DMS 273 (cell line): ENCODE measurements at regions not wholly inside any gene's neighbourhood (a gene's known extent, or its start where the extent isn't known, plus 50 kb on each side); places are given as distances from the start of the nearest gene placed in this dataset.
"Not testable (repeated sequence)": the region's sequence is repeated elsewhere in the genome, so short reads cannot be mapped to it uniquely, and the experiment has no call there.

Experiments
- DNase-seq: peaks from one replicate; lab custom pipeline; 2025; ENCODE audit not compliant: unreplicated experiment; lab: John Stamatoyannopoulos, UW

DNA sequence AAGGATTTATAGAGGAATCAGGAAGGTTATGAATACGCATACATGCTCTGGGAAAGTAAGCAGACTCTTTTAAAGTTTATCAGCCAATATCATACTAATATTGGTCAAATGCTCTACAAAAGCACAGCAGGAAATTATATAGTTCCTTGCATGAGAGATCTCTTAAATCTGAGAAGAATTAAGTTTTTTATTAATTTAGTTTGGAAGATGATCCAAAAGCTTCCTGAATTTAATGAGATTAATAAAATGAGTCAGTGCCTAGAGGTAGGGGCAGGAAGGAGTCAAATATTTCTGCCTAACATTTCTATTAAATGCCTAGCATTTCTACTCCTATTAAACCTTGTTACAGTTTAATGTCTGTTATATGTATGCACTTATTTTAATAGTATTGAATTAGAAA, 1608.2 kb downstream of the GRIK2 start:
- no peak for DNase-seq

DNA sequence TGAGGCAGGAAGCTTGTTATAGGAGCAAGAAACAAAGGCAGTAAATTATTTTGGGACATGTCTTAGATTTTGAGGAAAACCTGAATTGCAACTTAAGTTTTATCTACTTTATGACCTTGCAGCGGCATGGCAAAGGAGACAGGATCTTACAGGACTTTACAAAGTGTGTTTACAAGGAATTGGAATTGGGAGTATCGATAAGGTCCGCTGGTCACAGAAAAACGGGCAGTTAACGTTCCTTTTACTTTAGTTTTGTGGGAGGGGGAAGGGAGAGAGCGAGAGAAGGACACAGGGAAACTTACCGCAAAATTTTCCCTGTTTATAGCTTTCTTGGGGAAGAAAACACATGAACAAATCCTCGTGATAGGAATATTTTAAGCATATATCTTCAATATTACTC, 1607.2 kb downstream of the GRIK2 start:
- no peak for DNase-seq

DNA sequence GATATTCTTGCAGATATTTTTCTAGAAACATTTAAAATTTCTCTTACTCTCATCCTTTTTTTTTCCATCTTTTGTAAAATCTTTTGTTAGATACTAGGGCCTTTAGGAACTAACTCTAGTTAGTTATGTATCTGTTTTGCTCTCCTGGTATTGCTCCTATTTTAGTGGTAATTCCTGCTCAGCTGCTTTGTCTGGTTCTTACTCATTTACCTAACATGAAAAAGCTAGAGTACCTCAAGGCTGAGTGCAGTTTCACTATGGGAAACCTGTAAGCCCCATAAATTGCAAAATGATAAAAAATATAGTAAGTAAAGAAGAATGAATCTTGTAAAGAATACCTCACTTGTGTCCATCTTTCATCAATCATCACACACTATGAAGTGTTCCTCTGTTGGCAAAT, 1602.0 kb downstream of the GRIK2 start:
- no peak for DNase-seq

DNA sequence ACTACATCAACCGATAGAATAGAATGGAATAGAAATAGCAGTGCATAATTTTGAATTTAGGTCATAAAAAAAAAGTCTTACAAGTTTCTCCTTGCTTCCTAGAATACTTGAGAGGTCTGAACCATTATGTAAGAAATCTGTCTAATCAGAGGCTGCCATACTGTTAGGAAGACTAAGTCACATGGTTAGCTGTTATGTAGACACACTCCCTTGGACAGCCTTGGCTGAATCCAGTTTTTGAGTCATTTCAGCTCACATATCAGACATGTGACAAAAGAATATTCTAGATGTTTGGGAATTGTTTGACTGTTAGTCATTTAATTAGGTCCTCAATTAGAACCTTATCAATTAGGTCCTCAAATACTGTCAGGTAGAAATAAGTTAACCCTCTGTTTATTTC, 1601.4 kb downstream of the GRIK2 start:
- no peak for DNase-seq

DNA sequence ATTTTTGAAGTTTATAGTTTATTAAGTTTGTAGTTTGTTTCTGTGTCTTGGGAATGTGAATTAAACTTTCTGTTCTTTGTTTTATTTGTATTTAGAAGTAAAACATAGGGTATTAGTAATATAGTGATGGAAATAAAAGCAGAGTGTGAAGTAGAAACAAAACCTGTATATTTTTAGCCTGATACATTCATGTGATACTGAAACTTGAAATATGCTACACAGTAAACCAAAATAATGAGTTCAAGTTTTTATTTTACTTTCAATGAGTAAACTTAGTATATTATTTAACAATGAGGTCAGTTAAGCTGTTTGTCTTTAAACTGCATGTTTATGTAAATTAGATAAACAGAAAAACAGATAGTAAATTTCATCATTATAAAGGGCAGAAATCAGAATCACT, 1592.6 kb downstream of the GRIK2 start:
- no peak for DNase-seq

DNA sequence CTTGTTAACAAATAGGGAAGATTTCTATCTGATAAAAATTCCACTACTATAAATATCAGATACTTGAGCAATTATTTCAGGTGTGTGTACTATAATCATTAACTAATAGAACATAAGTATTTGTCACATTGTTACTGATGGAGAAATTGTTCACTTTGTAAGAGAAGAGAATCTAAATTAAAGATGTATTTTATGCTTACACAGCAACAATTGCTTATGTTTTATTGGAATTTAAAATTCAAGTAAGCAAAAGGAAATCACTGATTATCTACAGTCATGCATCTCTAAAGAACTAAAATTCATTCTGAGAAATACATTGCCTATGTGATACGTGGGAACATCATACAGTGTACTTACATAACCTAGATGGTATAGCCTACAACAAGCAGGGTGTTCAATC, 1590.8 kb downstream of the GRIK2 start:
- DNase-seq: no peak

DNA sequence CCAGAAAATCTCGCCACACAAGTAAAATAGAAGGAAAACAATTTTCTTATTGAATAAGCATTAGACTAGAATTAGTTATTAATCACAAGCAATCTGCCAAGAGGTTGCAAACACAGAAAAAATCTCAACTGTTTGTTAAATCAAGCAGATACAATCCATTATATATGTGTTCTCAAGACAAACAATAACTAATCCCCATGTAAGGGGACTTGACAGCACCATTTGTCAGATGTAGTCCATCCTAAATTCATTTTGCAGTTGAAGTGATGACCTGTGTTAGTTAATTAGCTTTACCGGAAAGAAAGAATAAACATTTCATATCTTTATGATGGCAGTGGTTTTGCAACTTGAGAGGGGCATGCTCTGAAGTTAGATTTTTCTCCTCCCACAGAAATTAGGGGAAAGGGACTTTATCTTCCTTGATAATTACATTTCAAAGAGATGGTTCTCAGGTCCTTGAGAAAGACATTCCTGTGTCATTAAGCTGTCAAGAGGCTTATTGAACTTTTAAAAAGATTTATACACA, 1588.0 kb downstream of the GRIK2 start:
- no peak for DNase-seq

DNA sequence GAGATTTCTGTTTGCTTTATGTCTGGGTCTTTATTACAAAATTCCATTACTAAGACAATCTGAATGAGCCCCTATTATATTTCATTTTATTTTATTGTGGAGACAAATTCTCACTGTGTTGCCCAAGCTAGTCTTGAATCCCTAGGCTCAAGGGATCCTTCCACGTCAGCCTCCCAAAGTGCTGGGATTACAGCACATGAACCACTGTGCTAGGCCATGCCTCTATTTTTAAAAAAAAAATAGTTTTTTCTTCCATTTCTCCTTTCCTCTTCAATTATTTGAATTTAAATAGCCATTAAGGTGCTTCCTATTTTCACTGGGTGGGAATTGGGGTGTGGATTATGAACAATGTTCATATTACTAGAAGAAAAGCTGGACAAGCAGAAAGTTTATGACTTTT, 1587.4 kb downstream of the GRIK2 start:
- no peak for DNase-seq

DNA sequence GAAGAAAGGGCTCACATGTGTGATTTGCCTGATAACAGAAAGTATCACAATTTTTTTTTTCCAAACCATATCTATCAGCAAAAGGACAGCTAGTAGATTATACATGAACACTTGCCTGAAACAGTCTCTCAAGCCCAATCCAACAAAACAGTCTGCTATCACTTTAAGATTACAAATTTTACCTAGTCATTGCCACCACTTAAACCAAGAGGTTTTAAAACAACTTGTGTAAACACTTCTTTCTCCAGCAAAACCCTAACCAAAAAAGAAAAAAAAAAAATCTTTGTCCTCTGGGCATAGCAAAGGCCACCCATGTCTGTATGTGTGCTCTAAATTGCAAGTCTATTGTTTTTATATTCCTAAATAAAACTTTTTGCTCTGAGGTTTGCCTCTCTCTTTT, 1568.4 kb downstream of the GRIK2 start:
- no peak for DNase-seq

DNA sequence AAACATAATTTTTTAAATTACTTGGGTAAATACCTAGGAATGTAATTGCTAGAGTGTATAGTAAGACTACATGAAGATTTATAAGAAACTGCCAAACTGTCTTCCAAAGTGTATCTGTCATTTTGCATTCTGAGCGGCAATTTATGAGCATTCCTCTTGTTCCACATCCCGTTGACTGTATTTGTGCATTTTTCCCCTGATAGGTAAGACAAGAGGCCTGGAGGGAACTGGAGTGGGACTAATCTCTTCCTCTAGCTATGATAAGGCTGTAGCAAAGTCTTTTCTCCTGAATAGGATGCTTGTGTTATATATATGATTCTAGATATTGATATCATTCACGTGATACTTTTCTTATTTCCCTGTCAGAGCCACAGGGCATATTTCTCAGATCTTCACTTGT, 1557.5 kb downstream of the GRIK2 start:
- no peak for DNase-seq

DNA sequence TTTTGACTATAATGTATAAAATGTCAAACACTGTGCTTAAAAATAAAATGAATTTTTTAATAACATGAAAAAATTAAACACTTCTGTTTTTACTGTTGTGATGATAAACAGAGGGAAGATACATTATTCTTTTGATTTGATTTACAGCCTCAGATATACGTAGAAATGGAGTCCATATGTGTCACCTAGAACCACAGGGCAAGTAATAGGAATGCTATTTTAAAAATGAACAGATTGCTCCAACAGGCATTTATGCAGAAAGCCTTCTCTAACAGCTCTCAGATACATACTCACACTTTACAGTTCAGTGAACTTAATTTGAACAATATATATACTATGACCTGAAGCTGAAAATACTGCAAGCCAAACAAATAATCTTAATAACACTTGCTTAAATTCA, 1551.0 kb downstream of the GRIK2 start:
- DNase-seq: no peak

DNA sequence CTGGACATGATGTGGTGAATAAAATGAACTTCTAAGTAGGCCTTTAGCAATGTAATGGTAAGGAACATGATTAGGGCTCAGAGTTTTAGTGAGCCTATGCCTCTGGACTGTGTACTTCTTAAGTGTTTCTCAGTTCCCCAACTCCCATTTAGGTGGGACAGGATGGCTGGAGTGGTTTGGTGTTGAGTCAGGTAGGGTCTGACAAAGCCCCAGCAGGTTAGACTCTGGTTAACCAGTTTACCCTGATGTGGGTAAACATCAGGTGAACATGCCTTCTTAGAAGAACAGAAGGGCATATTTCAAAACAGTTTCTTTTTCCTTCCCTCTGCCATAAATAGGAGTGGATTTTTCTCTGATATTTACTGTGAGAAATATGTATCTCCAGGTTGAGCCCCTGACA, 1548.7 kb downstream of the GRIK2 start:
- no peak for DNase-seq

DNA sequence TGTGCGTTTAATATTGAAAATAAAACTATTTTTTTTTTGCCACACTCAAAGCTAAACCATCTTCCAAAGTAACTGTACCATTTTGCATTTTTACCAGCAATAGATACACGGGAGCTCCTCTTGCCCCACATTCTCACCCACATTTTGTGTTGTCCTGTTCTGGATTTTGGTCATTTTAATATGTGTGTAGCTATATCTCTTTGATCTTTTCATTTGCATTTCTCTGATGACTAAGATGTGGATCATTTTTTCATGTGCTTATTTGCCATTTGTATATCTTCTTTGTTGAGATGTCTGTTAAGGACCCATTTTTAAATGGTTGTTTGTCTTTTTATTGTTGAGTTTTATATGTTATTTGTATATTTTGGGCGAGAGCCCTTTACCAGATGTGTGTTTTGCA, 1543.5 kb downstream of the GRIK2 start:
- DNase-seq: no peak

DNA sequence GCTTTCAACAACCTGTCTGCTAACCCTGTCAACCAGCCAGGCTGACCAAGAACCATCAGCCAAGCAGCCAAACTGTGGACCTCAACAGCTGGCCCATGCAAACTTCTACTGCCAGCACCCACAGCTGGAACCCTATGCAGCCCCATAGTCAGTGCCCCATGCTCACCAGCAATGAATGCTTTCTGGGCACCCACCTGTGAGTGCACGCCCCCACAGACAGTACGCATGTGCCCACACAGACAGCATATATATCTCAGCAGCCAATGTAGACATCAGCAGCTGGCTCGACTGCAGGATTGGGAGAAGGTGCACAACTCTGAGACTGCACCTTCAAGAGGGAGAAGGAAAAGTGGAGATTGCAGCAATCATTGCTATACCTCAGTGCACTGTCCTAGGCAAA, 1534.6 kb downstream of the GRIK2 start:
- no peak for DNase-seq

DNA sequence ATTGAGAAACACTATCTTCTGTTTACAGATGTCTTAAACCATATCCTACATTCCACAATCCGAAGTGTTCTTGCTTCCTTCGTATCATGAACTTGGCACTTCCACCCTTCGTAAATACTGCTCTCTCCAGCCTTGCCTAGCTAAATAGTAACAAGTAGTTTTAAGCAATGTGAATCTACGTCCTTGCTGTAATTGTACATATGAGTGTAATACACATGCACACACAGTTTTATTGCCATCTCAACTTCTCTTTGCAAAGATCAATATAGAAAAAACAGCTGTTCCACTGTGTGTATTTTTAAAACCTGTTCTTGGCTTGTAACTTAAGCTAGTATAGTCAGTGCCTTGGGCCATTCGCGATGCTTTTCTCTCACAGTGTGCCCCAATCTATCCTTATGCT, 1524.7 kb downstream of the GRIK2 start:
- DNase-seq: no peak

DNA sequence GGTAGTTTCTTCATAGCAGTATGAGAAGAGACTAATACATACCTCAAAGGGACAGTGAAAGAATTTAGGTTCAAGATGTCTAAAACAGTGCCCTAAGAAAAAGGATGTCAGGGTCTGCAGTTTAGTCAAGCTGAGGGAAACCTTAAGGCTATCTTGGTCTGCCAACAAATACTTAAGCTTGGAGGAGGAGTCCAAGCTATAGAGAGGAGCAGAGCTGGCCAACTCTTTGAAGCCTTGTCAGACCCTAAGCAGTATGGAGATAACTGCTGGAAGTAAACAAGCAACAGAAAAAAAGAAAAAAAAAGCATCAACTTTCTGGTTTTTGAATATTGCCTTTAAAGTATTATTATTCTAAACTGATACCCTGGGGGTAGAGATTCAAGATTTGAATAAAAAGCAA, 1518.1 kb downstream of the GRIK2 start:
- DNase-seq: no peak

DNA sequence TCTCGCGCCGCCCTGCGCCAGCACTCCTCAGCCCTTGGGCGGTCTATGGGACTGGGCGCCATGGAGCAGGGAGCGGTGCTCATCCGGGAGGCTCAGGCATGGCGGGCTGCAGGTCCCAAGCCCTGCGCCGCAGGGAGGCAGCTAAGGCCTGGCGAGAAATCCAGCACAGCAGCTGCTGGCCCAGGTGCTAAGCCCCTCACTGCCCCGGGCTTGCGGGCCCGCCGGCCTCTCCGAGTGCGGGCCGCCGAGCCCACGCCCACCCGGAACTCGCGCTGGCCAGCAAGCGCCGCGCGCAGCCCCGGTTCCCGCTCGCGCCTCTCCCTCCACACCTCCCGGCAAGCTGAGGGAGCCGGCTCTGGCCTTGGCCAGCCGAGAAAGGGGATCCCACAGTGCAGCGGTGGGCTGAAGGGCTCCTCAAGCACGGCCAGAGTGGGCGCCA, 1517.2 kb downstream of the GRIK2 start:
- not testable (repeated sequence) for DNase-seq

DNA sequence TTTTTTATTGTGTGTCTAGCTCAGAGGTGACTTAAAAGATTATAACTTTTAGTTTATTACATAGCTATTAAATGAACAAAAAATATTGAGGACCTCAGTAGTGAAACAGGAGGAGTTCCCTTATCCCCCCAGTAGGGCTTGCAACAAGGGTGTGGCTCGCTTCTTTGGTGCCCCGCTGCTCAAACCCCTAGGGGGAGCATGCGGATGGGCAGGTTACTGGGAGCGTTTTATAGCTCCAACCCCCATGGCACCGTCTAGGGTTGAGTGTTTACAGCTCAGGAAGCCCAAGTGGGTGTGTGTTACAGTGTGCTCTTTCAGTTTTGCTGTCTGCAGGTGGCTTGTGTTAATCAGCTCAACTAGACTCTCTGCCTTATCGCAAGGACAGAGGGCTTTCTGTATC, 1513.7 kb downstream of the GRIK2 start:
- DNase-seq: peak; percentile 10

DNA sequence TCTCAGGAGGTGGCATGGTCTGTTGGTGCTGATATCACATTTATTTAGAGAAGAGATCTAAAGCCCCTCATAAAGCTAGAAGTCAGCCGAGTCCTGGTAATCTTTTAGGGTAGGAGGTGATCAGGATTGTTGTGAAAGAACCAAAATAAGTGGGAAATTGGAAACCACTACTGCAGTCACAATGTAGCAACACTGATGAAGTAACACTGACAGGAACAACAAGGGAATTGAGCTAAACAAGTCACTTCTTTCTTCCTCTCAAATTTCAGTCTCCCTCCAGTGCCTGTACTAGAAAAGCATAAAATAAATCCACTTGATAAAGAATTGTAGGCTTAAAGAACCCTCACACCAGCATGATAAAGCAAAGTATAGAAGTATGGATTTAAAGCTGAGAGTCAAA, 1509.0 kb downstream of the GRIK2 start:
- no peak for DNase-seq

DNA sequence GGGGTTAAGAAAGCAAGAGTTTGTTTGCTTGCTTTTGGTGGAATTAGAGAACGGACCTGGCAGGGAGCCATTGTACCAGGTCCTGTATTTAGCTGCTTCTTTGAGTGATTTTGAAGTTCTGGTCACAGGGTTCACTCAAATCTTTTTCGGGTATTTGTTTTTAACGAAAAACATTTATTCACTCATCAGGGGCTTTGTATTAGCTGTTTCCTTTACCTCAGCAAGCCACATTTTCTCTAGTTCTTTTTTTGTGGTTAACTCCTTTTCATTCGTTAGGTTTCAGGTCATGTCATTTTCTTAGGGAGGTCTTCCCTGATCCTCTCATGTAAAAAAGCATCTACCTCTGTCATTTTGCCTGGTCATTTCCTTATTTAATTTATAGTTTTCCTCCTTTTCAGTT, 1502.2 kb downstream of the GRIK2 start:
- no peak for DNase-seq

DNA sequence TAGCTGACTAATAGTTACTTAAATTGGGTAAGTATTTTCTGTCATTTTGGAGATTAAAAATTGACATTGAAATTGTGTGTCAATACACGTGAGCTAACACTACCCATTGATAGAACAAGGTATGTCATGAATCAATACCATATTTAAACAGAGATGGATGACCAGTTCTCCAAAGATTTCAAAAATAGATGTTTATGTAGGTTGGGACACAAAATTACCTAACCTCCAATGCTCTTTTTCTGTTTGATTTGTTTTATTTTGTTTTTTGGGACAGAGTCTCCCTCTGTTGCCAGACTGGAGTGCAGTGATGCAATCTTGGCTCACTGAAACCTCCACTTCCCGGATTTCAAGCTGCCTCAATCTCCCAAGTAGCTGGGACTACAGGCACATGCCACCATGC, 1491.7 kb downstream of the GRIK2 start:
- no peak for DNase-seq

DNA sequence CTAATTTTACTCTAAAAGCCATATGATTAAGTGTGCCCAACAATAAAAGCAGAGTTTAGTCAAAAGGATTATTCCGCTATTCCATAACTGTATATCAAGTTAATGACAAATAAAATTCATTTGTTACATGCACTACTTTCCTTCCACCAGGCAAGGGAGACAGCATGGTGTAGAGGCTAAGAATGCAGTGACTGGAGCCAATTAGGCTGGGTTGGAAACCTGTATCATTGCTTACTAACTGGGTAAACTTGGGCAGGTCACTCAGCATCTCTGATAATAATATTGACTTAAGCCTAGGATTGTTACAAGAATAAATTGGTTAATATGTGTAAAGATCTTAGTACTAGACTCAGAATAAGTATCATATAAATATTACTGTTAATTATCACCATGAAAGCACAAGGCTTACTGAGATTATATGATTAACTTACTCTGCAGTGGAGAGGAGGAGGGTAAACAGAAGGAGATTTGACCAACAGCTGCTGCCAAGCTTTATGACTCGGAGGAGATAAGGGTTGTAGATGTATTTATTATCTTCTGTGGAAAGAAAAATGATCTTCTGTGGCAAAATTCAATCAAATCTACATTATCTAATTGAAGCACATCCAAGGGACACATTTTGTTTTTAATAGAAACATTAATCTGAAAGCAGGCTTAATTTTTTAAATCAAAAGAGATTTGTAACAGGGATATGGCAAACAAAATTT, 1459.9 kb downstream of the GRIK2 start:
- DNase-seq: peak; percentile 37

DNA sequence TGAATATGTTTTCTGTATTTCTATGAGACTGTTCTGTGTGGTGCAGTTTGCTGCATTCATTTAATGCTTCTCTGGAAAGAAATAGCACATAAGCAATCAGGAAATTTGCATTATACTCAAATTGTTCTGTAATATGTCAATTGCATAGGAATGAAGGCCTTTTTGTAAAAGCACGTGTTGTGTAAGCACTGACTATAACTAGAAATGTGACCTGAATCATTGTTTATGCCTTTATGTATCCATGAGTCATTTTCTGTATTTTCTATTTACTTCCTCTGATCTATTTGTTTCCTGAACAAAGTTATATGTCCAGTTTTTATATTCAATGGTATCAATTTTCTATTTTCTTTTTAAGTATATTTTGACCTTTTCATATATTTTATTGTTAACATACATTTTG, 1455.3 kb downstream of the GRIK2 start:
- no peak for DNase-seq
